ENCODE measurements at regions not wholly inside any gene's neighbourhood (a gene's known extent, or its start where the extent isn't known, plus 50 kb on each side); places are given as distances from the start of the nearest gene placed in this dataset.

- Histone ChIP-seq H3K9ac (ENCODE audit: extremely low read depth, insufficient read length, low read length) (no peak overlapping the region), H4K20me1 (ENCODE audit: control insufficient read depth, insufficient read depth, insufficient read length) (no peaks in the 10 kb centered on the region), H3K56ac (ENCODE audit: insufficient read length, low read depth, low read length) (no peak overlapping the region), H3T11ph (ENCODE audit: low read length) (no peak overlapping the region), H4K5ac (ENCODE audit: insufficient read length, low read depth, low read length) (no peak overlapping the region), H3K79me2 (ENCODE audit: insufficient read depth, low read length) (no peaks in the 10 kb centered on the region), H2BK20ac (ENCODE audit: low read depth, low read length, poor library complexity, severe bottlenecking) (no peak overlapping the region), H3K18ac (ENCODE audit: insufficient read length, low read depth, low read length) (no peak overlapping the region), H3K27me3 (ENCODE audit: insufficient read depth, low read length) (no peaks in the 10 kb centered on the region), H2AFZ (ENCODE audit: low read length) (no peak overlapping the region), H3K4ac (ENCODE audit: low read depth, low read length) (no peak overlapping the region), H4K91ac (ENCODE audit: insufficient read length, low read depth, low read length) (no peak overlapping the region), H3K27ac (ENCODE audit: insufficient read length, low read depth, low read length) (no peak overlapping the region), H3K79me1 (ENCODE audit: insufficient read depth, low read depth, low read length, poor library complexity, severe bottlenecking) (no peaks in the 10 kb centered on the region), H2BK15ac (ENCODE audit: low read depth, low read length) (no peak overlapping the region), H3K23me2 (ENCODE audit: insufficient read length, low read depth, low read length, poor library complexity, severe bottlenecking) (no peaks in the 10 kb centered on the region), H3K14ac (ENCODE audit: insufficient read depth, low read length) (no peak overlapping the region; the same call in 1 of the 2 replicates), H2BK12ac (ENCODE audit: insufficient read length, low read depth, low read length) (no peak overlapping the region), H2BK5ac (ENCODE audit: insufficient read length, low read length) (no peak overlapping the region), H4K8ac (replicated peaks; ENCODE audit: insufficient read length, low read depth, low read length) (no peak overlapping the region), H3K23ac (ENCODE audit: insufficient read length, low read depth, low read length) (no peak overlapping the region), H3K4me1 (ENCODE audit: insufficient read depth, low read length) (no peaks in the 10 kb centered on the region), H2BK120ac (ENCODE audit: low read depth, low read length, poor library complexity, severe bottlenecking) (no peak overlapping the region), H3K4me2 (ENCODE audit: insufficient read depth, insufficient read length, low read length) (no peak overlapping the region), H3K9me3 (ENCODE audit: control insufficient read depth, low read depth, low read length) (no peaks in the 10 kb centered on the region), H2AK5ac (ENCODE audit: insufficient read length, low read length) (no peak overlapping the region)
- Mint-ChIP-seq H3K27me3 (ENCODE audit: low read depth) (no peaks in the 10 kb centered on the region), H3K36me3 (ENCODE audit: insufficient read depth in 1 of 3, low read depth in 3 of 3) (peaks cover 2 to 9% (median 7%) of the 10 kb centered on the region in 3 experiments; a peak in 5 of 7 replicates), H3K27ac (no peak overlapping the region; a peak in 1 of 7 replicates), H3K4me1 (peaks cover 3 to 4% of the 10 kb centered on the region in 2 experiments; a peak in 2 of 4 replicates), H3K4me3 (no peak overlapping the region), H3K9me3 (peaks cover 8 to 9% of the 10 kb centered on the region in 2 experiments)
- no peak for DNase-seq
- TF ChIP-seq CTCF (conservative IDR thresholded peaks at IDR 0.05) = no peak
- no CpG with 5 or more reads among the region's 11 CpGs for WGBS (ENCODE audit: extremely low coverage, insufficient read length, low lambda C conversion rate)
These were observed 304.8 kb upstream of the ZNF462 start for GRCh38 chr9:106557996-106558667.

All from H9 (cell line).